COLO829 (cell line): ENCODE measurements at regions not wholly inside any gene's neighbourhood (a gene's known extent, or its start where the extent isn't known, plus 50 kb on each side); places are given as distances from the start of the nearest gene placed in this dataset.

Source experiments
- DNase-seq: peaks from one replicate; pipeline ENCODE4 v3.0.0; 2012; ENCODE audit warnings: low spot score

GRCh38 chr7:32143301-32143700 is 73.1 kb upstream of the PDE1C start:
- no peak for DNase-seq

- no peak for DNase-seq
These were observed 72.4 kb upstream of the PDE1C start for GRCh38 chr7:32142649-32143048.

- DNase-seq, result no peak
These were observed 70.2 kb upstream of the PDE1C start for GRCh38 chr7:32140210-32140939.

GRCh38 chr7:32137059-32137458 is 66.9 kb upstream of the PDE1C start:
- DNase-seq, result no peak

GRCh38 chr7:32131091-32131490 is 60.9 kb upstream of the PDE1C start:
- DNase-seq, result no peak

- DNase-seq, result no peak
These were observed 56.6 kb upstream of the PDE1C start for GRCh38 chr7:32126843-32127242.
